ENCODE measurements at regions not wholly inside any gene's neighbourhood (a gene's known extent, or its start where the extent isn't known, plus 50 kb on each side); places are given as distances from the start of the nearest gene placed in this dataset.
"Not testable (repeated sequence)": the region's sequence is repeated elsewhere in the genome, so short reads cannot be mapped to it uniquely, and the experiment has no call there.

GRCh38 chr9:85878872-85879597, 61.9 kb upstream of the NAA35 start:
- intact Hi-C loops (cut with micrococcal nuclease); H3K36me3 ChIP-seq (ENCODE audit: insufficient read depth, low read length); H3K9me3 Mint-ChIP-seq; H3K27me3 ChIP-seq (ENCODE audit: insufficient read depth, low read length); H3K4me3 ChIP-seq (ENCODE audit: low read length in 2 of 2); H3K9me3 ChIP-seq (ENCODE audit: control insufficient read depth in 1 of 2, low read length in 2 of 2); DNase-seq; H3K4me1 ChIP-seq (ENCODE audit: insufficient read depth, low read length); H3K27me3 Mint-ChIP-seq; H3K27ac Mint-ChIP-seq; POLR2A ChIA-PET (ENCODE audit: partially characterized antibody); CTCF ChIA-PET (ENCODE audit: partially characterized antibody); H3K27ac ChIP-seq (ENCODE audit: low read depth, low read length); H3K4me3 Mint-ChIP-seq; H3K4me1 Mint-ChIP-seq: not testable (repeated sequence)
- H3K36me3 Mint-ChIP-seq, result peaks cover 10 to 29% of the 10 kb centered on the region in 2 donors

- intact Hi-C loops (cut with micrococcal nuclease); DNase-seq; H3K27ac ChIP-seq (ENCODE audit: low read depth, low read length); POLR2A ChIA-PET (ENCODE audit: partially characterized antibody); H3K27ac Mint-ChIP-seq; CTCF ChIA-PET (ENCODE audit: partially characterized antibody); H3K4me3 Mint-ChIP-seq; H3K4me3 ChIP-seq (ENCODE audit: low read length in 2 of 2); H3K36me3 ChIP-seq (ENCODE audit: insufficient read depth, low read length); H3K4me1 Mint-ChIP-seq; H3K27me3 ChIP-seq (ENCODE audit: insufficient read depth, low read length); H3K4me1 ChIP-seq (ENCODE audit: insufficient read depth, low read length); H3K27me3 Mint-ChIP-seq; H3K9me3 ChIP-seq (ENCODE audit: control insufficient read depth in 1 of 2, low read length in 2 of 2); H3K9me3 Mint-ChIP-seq: not testable (repeated sequence)
- peaks cover 15 to 40% of the 10 kb centered on the region in 2 donors for H3K36me3 Mint-ChIP-seq
These were observed 60.4 kb upstream of the NAA35 start for GRCh38 chr9:85880507-85880906.

GRCh38 chr9:85884256-85884655, 56.7 kb upstream of the NAA35 start:
- Mint-ChIP-seq H3K4me1 (no peaks in the 10 kb centered on the region), H3K4me3 (no peak overlapping the region), H3K9me3 (peaks cover 0 to 15% (median 6%) of the 10 kb centered on the region in 8 donors), H3K36me3 (peaks cover 15 to 50% of the 10 kb centered on the region in 2 donors), H3K27me3 (no peaks in the 10 kb centered on the region), H3K27ac (no peak overlapping the region)
- no peak for DNase-seq
- no peaks in the 10 kb centered on the region for H3K4me1 ChIP-seq (ENCODE audit: insufficient read depth, low read length)
- no peaks in the 10 kb centered on the region for H3K36me3 ChIP-seq (ENCODE audit: insufficient read depth, low read length)
- ChIA-PET POLR2A (ENCODE audit: partially characterized antibody) (no interaction called here), CTCF (ENCODE audit: partially characterized antibody) (no interaction called here)
- no peaks in the 10 kb centered on the region for H3K27me3 ChIP-seq (ENCODE audit: insufficient read depth, low read length)
- H3K27ac ChIP-seq (ENCODE audit: low read depth, low read length), result no peak overlapping the region
- intact Hi-C loops (cut with micrococcal nuclease), result no loop called here
- H3K9me3 ChIP-seq (ENCODE audit: control insufficient read depth in 1 of 2, low read length in 2 of 2), result no peaks in the 10 kb centered on the region
- H3K4me3 ChIP-seq (ENCODE audit: low read length in 2 of 2), result no peak overlapping the region

GRCh38 chr9:85890962-85891361, 50.0 kb upstream of the NAA35 start:
- intact Hi-C loops (cut with micrococcal nuclease), result no loop called here
- ChIA-PET POLR2A (ENCODE audit: partially characterized antibody) (no interaction called here), CTCF (ENCODE audit: partially characterized antibody) (no interaction called here)
- no peak overlapping the region for H3K4me3 ChIP-seq (ENCODE audit: low read length in 2 of 2)
- no peak for DNase-seq
- Mint-ChIP-seq H3K36me3 (peaks cover 0 to 17% of the 10 kb centered on the region in 2 donors), H3K4me1 (no peaks in the 10 kb centered on the region), H3K9me3 (peaks cover 0 to 11% (median 3%) of the 10 kb centered on the region in 8 donors), H3K27me3 (no peaks in the 10 kb centered on the region), H3K4me3 (no peak overlapping the region), H3K27ac (no peak overlapping the region)
- H3K4me1 ChIP-seq (ENCODE audit: insufficient read depth, low read length), result no peaks in the 10 kb centered on the region
- H3K9me3 ChIP-seq (ENCODE audit: control insufficient read depth in 1 of 2, low read length in 2 of 2), result no peaks in the 10 kb centered on the region
- H3K27me3 ChIP-seq (ENCODE audit: insufficient read depth, low read length), result no peaks in the 10 kb centered on the region
- H3K36me3 ChIP-seq (ENCODE audit: insufficient read depth, low read length), result no peaks in the 10 kb centered on the region
- no peak overlapping the region for H3K27ac ChIP-seq (ENCODE audit: low read depth, low read length)

All from CD4-positive, alpha-beta memory T cell (primary cell).